Lower leg skin (tissue), 3 donors: ENCODE measurements at regions not wholly inside any gene's neighbourhood (a gene's known extent, or its start where the extent isn't known, plus 50 kb on each side); places are given as distances from the start of the nearest gene placed in this dataset.

Experiments used
- POLR2A ChIP-seq, 2 donors: fragments of 450-650 bp; IDR thresholded peaks; one replicate each; pipeline ENCODE4 v1.6.1; 2016 to 2017; ENCODE audit warnings: antibody characterized with exemption in 2 of 2, mild to moderate bottlenecking in 1 of 2, moderate library complexity in 1 of 2
- TF ChIP-seq, protein P1 (sequence below), 3 donors: fragments of 450-650 bp; IDR thresholded peaks; one replicate each; pipeline ENCODE4 v1.5.1; 2016; ENCODE audit warnings: antibody characterized with exemption in 3 of 3, mild to moderate bottlenecking in 3 of 3, moderate library complexity in 2 of 3

- TF ChIP-seq, protein P1, sequence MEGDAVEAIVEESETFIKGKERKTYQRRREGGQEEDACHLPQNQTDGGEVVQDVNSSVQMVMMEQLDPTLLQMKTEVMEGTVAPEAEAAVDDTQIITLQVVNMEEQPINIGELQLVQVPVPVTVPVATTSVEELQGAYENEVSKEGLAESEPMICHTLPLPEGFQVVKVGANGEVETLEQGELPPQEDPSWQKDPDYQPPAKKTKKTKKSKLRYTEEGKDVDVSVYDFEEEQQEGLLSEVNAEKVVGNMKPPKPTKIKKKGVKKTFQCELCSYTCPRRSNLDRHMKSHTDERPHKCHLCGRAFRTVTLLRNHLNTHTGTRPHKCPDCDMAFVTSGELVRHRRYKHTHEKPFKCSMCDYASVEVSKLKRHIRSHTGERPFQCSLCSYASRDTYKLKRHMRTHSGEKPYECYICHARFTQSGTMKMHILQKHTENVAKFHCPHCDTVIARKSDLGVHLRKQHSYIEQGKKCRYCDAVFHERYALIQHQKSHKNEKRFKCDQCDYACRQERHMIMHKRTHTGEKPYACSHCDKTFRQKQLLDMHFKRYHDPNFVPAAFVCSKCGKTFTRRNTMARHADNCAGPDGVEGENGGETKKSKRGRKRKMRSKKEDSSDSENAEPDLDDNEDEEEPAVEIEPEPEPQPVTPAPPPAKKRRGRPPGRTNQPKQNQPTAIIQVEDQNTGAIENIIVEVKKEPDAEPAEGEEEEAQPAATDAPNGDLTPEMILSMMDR (IDR thresholded peaks at IDR 0.05), result no peak
- no peak for TF ChIP-seq POLR2A (IDR thresholded peaks at IDR 0.05)
Measured at GRCh38 chr18:10194592-10194991, 259.8 kb upstream of the APCDD1 start.
